ENCODE measurements at regions not wholly inside any gene's neighbourhood (a gene's known extent, or its start where the extent isn't known, plus 50 kb on each side); places are given as distances from the start of the nearest gene placed in this dataset.
"Not testable (repeated sequence)": the region's sequence is repeated elsewhere in the genome, so short reads cannot be mapped to it uniquely, and the experiment has no call there.

GRCh38 chr14:30272848-30273832 lies 285.8 kb upstream of the G2E3 start:
- DNase-seq (no peak), ATAC-seq (ENCODE audit: low read depth in 2 of 2) (no peak)
- peaks cover 0 to 6% (median 0%) of the 10 kb centered on the region in 3 donors for H3K4me1 Mint-ChIP-seq
- peaks cover 4 to 8% (median 8%) of the 10 kb centered on the region in 3 donors for H3K27me3 Mint-ChIP-seq
- no peak overlapping the region for H3K27ac Mint-ChIP-seq
- no peak overlapping the region for H3K4me3 Mint-ChIP-seq
- peaks cover 0 to 8% (median 0%) of the 10 kb centered on the region in 7 donors for H3K9me3 Mint-ChIP-seq
- no peaks in the 10 kb centered on the region for H3K36me3 Mint-ChIP-seq

- ATAC-seq (ENCODE audit: low read depth in 2 of 2), result no peak
- Mint-ChIP-seq H3K4me3 (no peak overlapping the region), H3K36me3 (no peaks in the 10 kb centered on the region), H3K27ac (no peak overlapping the region), H3K9me3 (peaks cover 0 to 9% (median 3%) of the 10 kb centered on the region in 7 donors), H3K27me3 (peaks cover 0 to 2% (median 0%) of the 10 kb centered on the region in 3 donors), H3K4me1 (peaks cover 0 to under 1% (median 0%) of the 10 kb centered on the region in 3 donors)
- no peak for DNase-seq
Measured at GRCh38 chr14:30275604-30276003, 283.4 kb upstream of the G2E3 start.

- Mint-ChIP-seq H3K27ac (no peak overlapping the region), H3K36me3 (no peaks in the 10 kb centered on the region), H3K27me3 (no peaks in the 10 kb centered on the region), H3K4me3 (no peak overlapping the region), H3K4me1 (no peaks in the 10 kb centered on the region), H3K9me3 (peaks cover 0 to 15% (median 3%) of the 10 kb centered on the region in 7 donors)
- DNase-seq (no peak), ATAC-seq (ENCODE audit: low read depth in 2 of 2) (no peak)
Measured at GRCh38 chr14:30277268-30277667, 281.7 kb upstream of the G2E3 start.

- not testable (repeated sequence) for ATAC-seq (ENCODE audit: low read depth in 2 of 2); H3K4me1 Mint-ChIP-seq; H3K27me3 Mint-ChIP-seq; H3K27ac Mint-ChIP-seq; H3K36me3 Mint-ChIP-seq; H3K4me3 Mint-ChIP-seq; DNase-seq
- H3K9me3 Mint-ChIP-seq, result peaks cover 0 to 15% (median 3%) of the 10 kb centered on the region in 7 donors
Measured at GRCh38 chr14:30278856-30279255, 280.1 kb upstream of the G2E3 start.

GRCh38 chr14:30283822-30284446 lies 275.0 kb upstream of the G2E3 start:
- Mint-ChIP-seq H3K36me3 (no peaks in the 10 kb centered on the region), H3K9me3 (peaks cover 0 to 10% (median 0%) of the 10 kb centered on the region in 7 donors), H3K4me1 (no peaks in the 10 kb centered on the region), H3K4me3 (no peak overlapping the region), H3K27me3 (no peaks in the 10 kb centered on the region), H3K27ac (no peak overlapping the region)
- ATAC-seq (ENCODE audit: low read depth in 2 of 2), result no peak
- DNase-seq, result no peak

- no peaks in the 10 kb centered on the region for H3K4me1 Mint-ChIP-seq
- no peaks in the 10 kb centered on the region for H3K36me3 Mint-ChIP-seq
- no peak overlapping the region for H3K4me3 Mint-ChIP-seq
- H3K9me3 Mint-ChIP-seq, result peaks cover 0 to 9% (median 0%) of the 10 kb centered on the region in 7 donors
- H3K27ac Mint-ChIP-seq, result no peak overlapping the region
- ATAC-seq (ENCODE audit: low read depth in 2 of 2) (no peak), DNase-seq (no peak)
- no peaks in the 10 kb centered on the region for H3K27me3 Mint-ChIP-seq
Measured at GRCh38 chr14:30284808-30285207, 274.1 kb upstream of the G2E3 start.

GRCh38 chr14:30287579-30288445 lies 271.1 kb upstream of the G2E3 start:
- ATAC-seq (ENCODE audit: low read depth in 2 of 2) (no peak), DNase-seq (no peak)
- peaks cover 0 to 8% (median 4%) of the 10 kb centered on the region in 3 donors for H3K27me3 Mint-ChIP-seq
- H3K4me1 Mint-ChIP-seq, result no peaks in the 10 kb centered on the region
- H3K9me3 Mint-ChIP-seq, result no peaks in the 10 kb centered on the region
- H3K4me3 Mint-ChIP-seq, result no peak overlapping the region
- no peaks in the 10 kb centered on the region for H3K36me3 Mint-ChIP-seq
- no peak overlapping the region for H3K27ac Mint-ChIP-seq

- H3K4me3 Mint-ChIP-seq, result no peak overlapping the region
- peaks cover 0 to 2% (median 0%) of the 10 kb centered on the region in 7 donors for H3K9me3 Mint-ChIP-seq
- ATAC-seq (ENCODE audit: low read depth in 2 of 2), result no peak
- no peaks in the 10 kb centered on the region for H3K36me3 Mint-ChIP-seq
- H3K27me3 Mint-ChIP-seq, result peaks cover 0 to 8% (median 4%) of the 10 kb centered on the region in 3 donors
- DNase-seq, result no peak
- H3K27ac Mint-ChIP-seq, result no peak overlapping the region
- no peaks in the 10 kb centered on the region for H3K4me1 Mint-ChIP-seq
Measured at GRCh38 chr14:30290001-30290400, 269.0 kb upstream of the G2E3 start.

- H3K27me3 Mint-ChIP-seq, result peaks cover 0 to 8% (median 8%) of the 10 kb centered on the region in 3 donors
- DNase-seq (no peak), ATAC-seq (ENCODE audit: low read depth in 2 of 2) (no peak)
- H3K27ac Mint-ChIP-seq, result no peak overlapping the region
- no peaks in the 10 kb centered on the region for H3K4me1 Mint-ChIP-seq
- H3K36me3 Mint-ChIP-seq, result no peaks in the 10 kb centered on the region
- H3K9me3 Mint-ChIP-seq, result peaks cover 0 to 2% (median 0%) of the 10 kb centered on the region in 7 donors
- no peak overlapping the region for H3K4me3 Mint-ChIP-seq
Measured at GRCh38 chr14:30291216-30291615, 267.7 kb upstream of the G2E3 start.

GRCh38 chr14:30292541-30292940 lies 266.4 kb upstream of the G2E3 start:
- peaks cover 0 to 8% (median 8%) of the 10 kb centered on the region in 3 donors for H3K27me3 Mint-ChIP-seq
- ATAC-seq (ENCODE audit: low read depth in 2 of 2), result no peak
- H3K27ac Mint-ChIP-seq, result peak overlapping the region in 1 of 6 donors; percentile 8
- H3K4me3 Mint-ChIP-seq, result no peak overlapping the region
- H3K9me3 Mint-ChIP-seq, result peaks cover 0 to 4% (median 0%) of the 10 kb centered on the region in 7 donors
- H3K36me3 Mint-ChIP-seq, result no peaks in the 10 kb centered on the region
- no peak for DNase-seq
- peaks cover 0 to 4% (median 0%) of the 10 kb centered on the region in 3 donors for H3K4me1 Mint-ChIP-seq

- Mint-ChIP-seq H3K4me1 (peaks cover 0 to 4% (median 0%) of the 10 kb centered on the region in 3 donors), H3K27ac (no peak overlapping the region), H3K9me3 (peaks cover 0 to 4% (median 0%) of the 10 kb centered on the region in 7 donors), H3K4me3 (no peak overlapping the region), H3K27me3 (peaks cover 0 to 8% (median 5%) of the 10 kb centered on the region in 3 donors), H3K36me3 (no peaks in the 10 kb centered on the region)
- no peak for DNase-seq
- no peak for ATAC-seq (ENCODE audit: low read depth in 2 of 2)
Measured at GRCh38 chr14:30295980-30296379, 263.0 kb upstream of the G2E3 start.

GRCh38 chr14:30296931-30297405 lies 262.0 kb upstream of the G2E3 start:
- H3K4me3 Mint-ChIP-seq, result peak overlapping the region in 1 of 8 donors; percentile 45
- H3K4me1 Mint-ChIP-seq, result peaks cover 0 to 4% (median 0%) of the 10 kb centered on the region in 3 donors
- no peaks in the 10 kb centered on the region for H3K36me3 Mint-ChIP-seq

More at GRCh38 chr14:30296931-30297405, 262.0 kb upstream of the G2E3 start:
- peaks cover 0 to 8% (median 0%) of the 10 kb centered on the region in 3 donors for H3K27me3 Mint-ChIP-seq
- DNase-seq (no peak), ATAC-seq (ENCODE audit: low read depth in 2 of 2) (no peak)
- H3K27ac Mint-ChIP-seq, result no peak overlapping the region
- peaks cover 0 to 4% (median 0%) of the 10 kb centered on the region in 7 donors for H3K9me3 Mint-ChIP-seq
